Stomach (tissue), 8 donors: ENCODE measurements at regions not wholly inside any gene's neighbourhood (a gene's known extent, or its start where the extent isn't known, plus 50 kb on each side); places are given as distances from the start of the nearest gene placed in this dataset.
"Not testable (repeated sequence)": the region's sequence is repeated elsewhere in the genome, so short reads cannot be mapped to it uniquely, and the experiment has no call there.

Source experiments
- DNase-seq, 2 donors: peaks; one replicate each; pipeline versions ENCODE4 v3.0.0 to v3.0.0-alpha.2; 2013 to 2019
- H3K27ac ChIP-seq, 5 donors: fragments of 200-600 bp in 4 of 5; sonication (generic) in 4 of 5; one replicate each; pipeline ENCODE4 v1.5.1; 2013 to 2019; ENCODE audit warnings: mild to moderate bottlenecking in 1 of 5, moderate library complexity in 1 of 5
- H3K27me3 ChIP-seq, 3 donors: fragments of 200-600 bp; sonication (generic); one replicate each; pipeline ENCODE4 v1.5.1; 2017 to 2019; ENCODE audit warnings: mixed run types in 1 of 3
- H3K36me3 ChIP-seq, 4 donors: fragments of 200-600 bp; sonication (generic); 1 replicate in 3 of 4; 2 replicates in 1 of 4; pipeline ENCODE4 v1.5.1; 2016 to 2019
- H3K4me1 ChIP-seq, 4 donors: fragments of 200-600 bp; sonication (generic); one replicate each; pipeline ENCODE4 v1.5.1; 2016 to 2019
- H3K4me3 ChIP-seq, 4 donors: fragments of 200-600 bp; sonication (generic) in 3 of 4; one replicate each; pipeline ENCODE4 v1.5.1; 2016 to 2019; ENCODE audit warnings: mild to moderate bottlenecking in 1 of 4
- H3K9me3 ChIP-seq, 4 donors: fragments of 200-600 bp; sonication (generic); one replicate each; pipeline ENCODE4 v1.5.1; 2016 to 2019
- CTCF ChIP-seq, 7 experiments: fragments of 450-650 bp in 4 of 7; fragments of 200-600 bp in 3 of 7; sonication (generic) in 3 of 7; IDR thresholded peaks; one replicate each; pipeline ENCODE4 v1.5.1; 2016 to 2019; ENCODE audit warnings: antibody characterized with exemption in 7 of 7, control low read depth in 2 of 7, mild to moderate bottlenecking in 1 of 7
- EP300 ChIP-seq: sonication (generic); formaldehyde crosslinking; IDR thresholded peaks from one replicate; pipeline ENCODE4 v1.6.1; 2017; ENCODE audit warnings: antibody characterized with exemption
- POLR2A ChIP-seq, 4 donors: fragments of 450-650 bp; IDR thresholded peaks; one replicate each; pipeline ENCODE4 v1.6.1; 2016; ENCODE audit warnings: antibody characterized with exemption in 4 of 4, control low read depth in 2 of 4, mild to moderate bottlenecking in 1 of 4, moderate library complexity in 1 of 4
- POLR2AphosphoS5 ChIP-seq, 3 donors: sonication (generic); formaldehyde crosslinking; IDR thresholded peaks; one replicate each; pipeline ENCODE4 v1.6.1; 2016; ENCODE audit warnings: antibody characterized with exemption in 3 of 3
- WGBS, 5 donors: extraction: QIAGEN DNeasy Blood & Tissue Kit in 3 of 5; methylation state at CpG; one replicate each; pipeline versions ENCODE4 v1.1.5 to v1.1.7; 2013 to 2018; 5-methylcytosine and 5-hydroxymethylcytosine counted together
- intact Hi-C: fragments of 100-400 bp; cut with DNase I; formaldehyde crosslinking; loops from one replicate; pipeline ENCODE4 v1.15.1; 2023; ENCODE audit warnings: low total_unique reads
- donor health status: healthy with polysubstance abuse.
- donor health status: Bipolar disorder and iron deficiency.
- donor health status: healthy.

GRCh38 chr5:101455851-101456250, 552.8 kb upstream of the ST8SIA4 start:
- Histone ChIP-seq H3K9me3 (no peaks in the 10 kb centered on the region), H3K27me3 (no peaks in the 10 kb centered on the region), H3K4me3 (no peak overlapping the region), H3K4me1 (no peaks in the 10 kb centered on the region), H3K27ac (no peak overlapping the region), H3K36me3 (no peaks in the 10 kb centered on the region)
- no peak for DNase-seq
- TF ChIP-seq POLR2A (IDR thresholded peaks at IDR 0.05), result no peak
- no peak for TF ChIP-seq POLR2AphosphoS5 (IDR thresholded peaks at IDR 0.05)
- no peak for TF ChIP-seq CTCF (IDR thresholded peaks at IDR 0.05)
- no peak for TF ChIP-seq EP300
- intact Hi-C loops, result no loop called here
- WGBS, 5 donors, result 63 to 75% (median 68%) methylated on average over 2 of the region's 2 CpGs

GRCh38 chr5:101455048-101455447, 552.0 kb upstream of the ST8SIA4 start:
- Histone ChIP-seq H3K4me1 (no peaks in the 10 kb centered on the region), H3K4me3 (no peak overlapping the region), H3K27me3 (no peaks in the 10 kb centered on the region), H3K9me3 (no peaks in the 10 kb centered on the region), H3K36me3 (no peaks in the 10 kb centered on the region), H3K27ac (no peak overlapping the region)
- intact Hi-C loops, result no loop called here
- 83 to 100% (median 92%) methylated on average over 1 of the region's 1 CpG for WGBS, 5 donors
- no peak for TF ChIP-seq EP300
- no peak for TF ChIP-seq CTCF (IDR thresholded peaks at IDR 0.05)
- TF ChIP-seq POLR2A (IDR thresholded peaks at IDR 0.05), result no peak
- TF ChIP-seq POLR2AphosphoS5 (IDR thresholded peaks at IDR 0.05), result no peak
- DNase-seq, result no peak

- H3K4me1 ChIP-seq, H3K27ac ChIP-seq, DNase-seq, H3K36me3 ChIP-seq, H3K4me3 ChIP-seq, intact Hi-C loops, H3K27me3 ChIP-seq: not testable (repeated sequence)
- H3K9me3 ChIP-seq, result peaks cover 0 to 16% (median 12%) of the 10 kb centered on the region in 4 donors
- WGBS, 5 donors, result 91 to 95% (median 93%) methylated on average over 8 of the region's 8 CpGs
Measured at GRCh38 chr5:101442281-101442680, 539.2 kb upstream of the ST8SIA4 start.

GRCh38 chr5:101440173-101440572, 537.1 kb upstream of the ST8SIA4 start:
- H3K27me3 ChIP-seq, result no peaks in the 10 kb centered on the region
- no peak overlapping the region for H3K4me3 ChIP-seq
- H3K9me3 ChIP-seq, result peaks cover 0 to 16% (median 12%) of the 10 kb centered on the region in 4 donors
- no peak overlapping the region for H3K27ac ChIP-seq
- no peaks in the 10 kb centered on the region for H3K36me3 ChIP-seq
- no peak for DNase-seq
- intact Hi-C loops, result no loop called here
- no peaks in the 10 kb centered on the region for H3K4me1 ChIP-seq
- no peak for TF ChIP-seq CTCF (IDR thresholded peaks at IDR 0.05)
- TF ChIP-seq POLR2AphosphoS5 (IDR thresholded peaks at IDR 0.05), result no peak
- TF ChIP-seq EP300, result no peak
- TF ChIP-seq POLR2A (IDR thresholded peaks at IDR 0.05), result no peak
- 73 to 83% (median 80%) methylated on average over 2 of the region's 2 CpGs for WGBS, 5 donors

- TF ChIP-seq EP300 (no peak), POLR2AphosphoS5 (IDR thresholded peaks at IDR 0.05) (no peak), CTCF (IDR thresholded peaks at IDR 0.05) (no peak), POLR2A (IDR thresholded peaks at IDR 0.05) (no peak)
- Histone ChIP-seq H3K27ac (no peak overlapping the region), H3K9me3 (peaks cover 0 to 12% (median 2%) of the 10 kb centered on the region in 4 donors), H3K4me3 (no peak overlapping the region), H3K27me3 (no peaks in the 10 kb centered on the region), H3K36me3 (no peaks in the 10 kb centered on the region), H3K4me1 (no peaks in the 10 kb centered on the region)
- 53 to 65% (median 57%) methylated on average over 2 of the region's 2 CpGs for WGBS, 5 donors
- intact Hi-C loops, result no loop called here
- no peak for DNase-seq
Measured at GRCh38 chr5:101437351-101437750, 534.3 kb upstream of the ST8SIA4 start.
